Spleen (tissue), 11 donors: ENCODE measurements at regions not wholly inside any gene's neighbourhood (a gene's known extent, or its start where the extent isn't known, plus 50 kb on each side); places are given as distances from the start of the nearest gene placed in this dataset.

Experiments
- DNase-seq: peaks from one replicate; pipeline ENCODE4 v3.0.0-alpha.2; 2020
- H3K27ac ChIP-seq, 8 donors: fragments of 200-600 bp; sonication (generic) in 7 of 8; 1 replicate in 4 of 8; 2 replicates in 4 of 8; pipeline versions ENCODE4 v1.5.0 to v1.8.0; 2016 to 2021; ENCODE audit warnings: inconsistent platforms in 4 of 8, mild to moderate bottlenecking in 4 of 8, moderate library complexity in 1 of 8
- H3K27me3 ChIP-seq, 7 donors: fragments of 200-600 bp; sonication (generic) in 6 of 7; replicated peaks in 1 of 7; 1 replicate in 4 of 7; 2 replicates in 3 of 7; pipeline versions ENCODE4 v1.5.0 to v1.8.0; 2016 to 2021; ENCODE audit warnings: inconsistent platforms in 3 of 7, mild to moderate bottlenecking in 1 of 7
- H3K36me3 ChIP-seq, 6 donors: fragments of 200-600 bp; sonication (generic) in 5 of 6; 1 replicate in 4 of 6; 2 replicates in 2 of 6; pipeline versions ENCODE4 v1.5.0 to v1.8.0; 2016 to 2021; ENCODE audit warnings: inconsistent platforms in 2 of 6
- H3K4me1 ChIP-seq, 6 donors: fragments of 200-600 bp; sonication (generic) in 5 of 6; 1 replicate in 3 of 6; 2 replicates in 3 of 6; pipeline versions ENCODE4 v1.5.0 to v1.8.0; 2016 to 2021; ENCODE audit warnings: inconsistent platforms in 3 of 6
- H3K4me3 ChIP-seq, 8 donors: fragments of 200-600 bp; sonication (generic) in 7 of 8; 1 replicate in 4 of 8; 2 replicates in 4 of 8; pipeline versions ENCODE4 v1.5.0 to v1.8.0; 2016 to 2021; ENCODE audit warnings: inconsistent platforms in 4 of 8, mild to moderate bottlenecking in 4 of 8, moderate library complexity in 2 of 8
- H3K9me3 ChIP-seq, 8 donors: fragments of 200-600 bp; sonication (generic) in 7 of 8; 1 replicate in 4 of 8; 2 replicates in 4 of 8; pipeline versions ENCODE4 v1.5.0 to v1.8.0; 2016 to 2021; ENCODE audit warnings: inconsistent platforms in 4 of 8
- POLR2A ChIP-seq, 3 donors: fragments of 450-650 bp; IDR thresholded peaks; one replicate each; pipeline ENCODE4 v1.5.1; 2017; ENCODE audit warnings: antibody characterized with exemption in 3 of 3, mild to moderate bottlenecking in 1 of 3
- POLR2AphosphoS5 ChIP-seq, 3 donors: sonication (generic); formaldehyde crosslinking; IDR thresholded peaks; one replicate each; pipeline ENCODE4 v1.5.1; 2017; ENCODE audit warnings: antibody characterized with exemption in 3 of 3
- WGBS, 5 donors: extraction: QIAGEN DNeasy Blood & Tissue Kit in 3 of 5; methylation state at CpG; one replicate each; pipeline versions ENCODE4 v1.1.5 to v1.1.7; 2013 to 2018; 5-methylcytosine and 5-hydroxymethylcytosine counted together
- intact Hi-C: fragments of 100-400 bp; cut with DNase I; formaldehyde crosslinking; loops from one replicate; pipeline ENCODE4 v1.15.0; 2023; ENCODE audit warnings: low total_unique reads
- TF ChIP-seq, protein P1 (sequence below), 11 experiments: fragments of 200-600 bp in 7 of 11; fragments of 450-650 bp in 4 of 11; sonication (generic) in 4 of 11; IDR thresholded peaks in 8 of 11; conservative IDR thresholded peaks in 3 of 11; 1 replicate in 7 of 11; 2 replicates in 4 of 11; pipeline versions ENCODE4 v1.4.0 to v1.8.0; 2016 to 2021; ENCODE audit warnings: antibody characterized with exemption in 11 of 11, inconsistent platforms in 4 of 11, mild to moderate bottlenecking in 1 of 11
- donor health status: healthy with polysubstance abuse.
- donor health status: DM: no; HTN: no; CAD: no; lungs with moderate emphysema.
- donor health status: DM: no; HTN: no; CAD: no.
- donor health status: Bipolar disorder and iron deficiency.
- donor health status: healthy.
- donor health status: DM: no; HTN: no; CAD: no.
- donor health status: DM: yes; HTN: yes; CAD: no.

DNA sequence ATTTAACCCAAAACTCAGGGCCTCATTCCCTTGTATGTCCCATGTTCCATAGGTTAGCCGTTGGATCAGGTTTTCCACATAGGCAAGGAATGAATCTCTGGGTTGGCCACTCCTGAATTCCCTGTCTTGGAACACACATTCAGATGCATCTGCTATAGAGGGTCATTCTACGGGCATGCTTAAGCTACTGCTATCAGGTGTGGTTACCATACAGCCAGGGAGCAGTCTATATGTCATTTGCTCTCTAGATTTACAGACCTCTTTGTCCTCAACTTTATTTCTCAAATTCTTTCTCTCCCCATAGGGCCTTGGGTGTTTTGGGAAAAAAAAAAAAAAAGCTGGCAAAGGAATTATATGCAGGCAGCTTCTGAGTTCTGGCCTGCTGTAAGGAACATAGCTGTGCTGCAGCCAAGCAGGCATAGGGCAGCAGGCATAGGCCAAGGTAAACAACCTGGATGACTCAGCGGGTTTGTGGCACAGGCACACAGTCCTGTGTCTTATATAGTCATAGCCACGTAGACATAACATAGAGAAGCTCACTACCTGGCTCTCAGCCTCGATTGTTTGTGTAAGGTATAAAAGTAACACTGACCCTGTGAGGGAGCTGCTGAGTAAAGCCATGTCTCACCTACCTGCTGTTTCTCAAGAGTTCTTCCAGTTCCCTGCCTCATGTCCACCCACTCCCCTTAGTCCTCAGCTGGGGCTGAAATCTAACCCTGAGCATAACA lies 141.5 kb downstream of the OSTF1 start:
- peaks cover 0 to 25% (median 18%) of the 10 kb centered on the region in 8 donors for H3K9me3 ChIP-seq
- H3K27me3 ChIP-seq = no peaks in the 10 kb centered on the region
- 76 to 87% (median 79%) methylated on average over 5 of the region's 5 CpGs for WGBS, 5 donors
- DNase-seq = no peak
- intact Hi-C loops = no loop called here
- H3K4me3 ChIP-seq = no peak overlapping the region
- peaks cover 0 to 8% (median 0%) of the 10 kb centered on the region in 6 donors for H3K4me1 ChIP-seq
- no peak overlapping the region for H3K27ac ChIP-seq
- peaks cover 0 to 8% (median 0%) of the 10 kb centered on the region in 6 donors for H3K36me3 ChIP-seq
- TF ChIP-seq POLR2AphosphoS5 (IDR thresholded peaks at IDR 0.05) (no peak), POLR2A (IDR thresholded peaks at IDR 0.05) (no peak)
- TF ChIP-seq, protein P1, sequence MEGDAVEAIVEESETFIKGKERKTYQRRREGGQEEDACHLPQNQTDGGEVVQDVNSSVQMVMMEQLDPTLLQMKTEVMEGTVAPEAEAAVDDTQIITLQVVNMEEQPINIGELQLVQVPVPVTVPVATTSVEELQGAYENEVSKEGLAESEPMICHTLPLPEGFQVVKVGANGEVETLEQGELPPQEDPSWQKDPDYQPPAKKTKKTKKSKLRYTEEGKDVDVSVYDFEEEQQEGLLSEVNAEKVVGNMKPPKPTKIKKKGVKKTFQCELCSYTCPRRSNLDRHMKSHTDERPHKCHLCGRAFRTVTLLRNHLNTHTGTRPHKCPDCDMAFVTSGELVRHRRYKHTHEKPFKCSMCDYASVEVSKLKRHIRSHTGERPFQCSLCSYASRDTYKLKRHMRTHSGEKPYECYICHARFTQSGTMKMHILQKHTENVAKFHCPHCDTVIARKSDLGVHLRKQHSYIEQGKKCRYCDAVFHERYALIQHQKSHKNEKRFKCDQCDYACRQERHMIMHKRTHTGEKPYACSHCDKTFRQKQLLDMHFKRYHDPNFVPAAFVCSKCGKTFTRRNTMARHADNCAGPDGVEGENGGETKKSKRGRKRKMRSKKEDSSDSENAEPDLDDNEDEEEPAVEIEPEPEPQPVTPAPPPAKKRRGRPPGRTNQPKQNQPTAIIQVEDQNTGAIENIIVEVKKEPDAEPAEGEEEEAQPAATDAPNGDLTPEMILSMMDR (IDR thresholded peaks at IDR 0.05 in 8 of 11, conservative IDR thresholded peaks at IDR 0.05 in 3 of 11) = no peak

DNA sequence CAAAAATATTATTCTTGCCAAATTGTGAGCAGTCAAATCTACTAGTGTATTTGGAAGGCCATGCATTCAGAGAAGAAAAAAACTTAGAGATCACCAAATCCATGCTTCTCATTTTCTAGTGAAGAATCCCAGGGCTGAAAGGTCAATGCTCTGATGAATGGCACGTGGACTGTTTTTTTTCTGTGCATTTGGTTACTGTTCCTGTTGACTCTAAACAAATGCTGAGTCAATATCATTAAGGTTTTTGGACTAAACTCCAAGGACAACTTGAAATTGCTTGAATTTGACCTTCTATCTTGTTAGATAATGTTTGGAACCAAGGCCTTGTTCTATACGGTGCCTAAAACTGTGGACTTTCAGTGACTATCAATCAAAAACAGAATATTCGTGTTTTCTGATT lies 142.2 kb downstream of the OSTF1 start:
- no peak for DNase-seq
- peaks cover 0 to 8% (median 0%) of the 10 kb centered on the region in 6 donors for H3K36me3 ChIP-seq
- 56 to 74% (median 68%) methylated on average over 3 of the region's 3 CpGs for WGBS, 5 donors
- H3K27me3 ChIP-seq = no peaks in the 10 kb centered on the region
- H3K4me1 ChIP-seq = peaks cover 0 to 8% (median 0%) of the 10 kb centered on the region in 6 donors
- no peak for TF ChIP-seq POLR2A (IDR thresholded peaks at IDR 0.05)
- intact Hi-C loops = no loop called here
- H3K4me3 ChIP-seq = no peak overlapping the region
- H3K27ac ChIP-seq = no peak overlapping the region
- H3K9me3 ChIP-seq = peaks cover 0 to 23% (median 12%) of the 10 kb centered on the region in 8 donors

DNA sequence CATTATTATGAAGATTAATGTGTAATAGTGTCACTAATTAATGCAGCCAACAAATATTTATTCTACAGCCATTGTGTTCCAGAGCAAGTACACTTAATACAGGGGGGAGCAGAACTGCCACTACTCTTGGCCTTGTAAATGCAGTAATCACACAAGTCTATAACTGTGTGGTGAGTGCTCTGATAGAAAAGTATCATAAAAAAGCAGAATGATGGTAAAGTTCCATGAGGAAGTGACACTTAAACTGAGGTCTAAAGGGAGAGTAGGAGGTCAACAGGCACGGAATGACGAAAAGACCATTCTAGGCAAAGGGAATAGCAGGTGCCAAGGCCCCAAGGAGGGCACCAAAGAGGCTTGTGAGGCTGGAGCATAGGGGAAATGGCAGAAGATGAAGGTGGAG lies 142.9 kb downstream of the OSTF1 start:
- Histone ChIP-seq H3K9me3 (peaks cover 0 to 25% (median 8%) of the 10 kb centered on the region in 8 donors), H3K27me3 (no peaks in the 10 kb centered on the region), H3K4me3 (no peak overlapping the region), H3K36me3 (peaks cover 0 to 7% (median 0%) of the 10 kb centered on the region in 6 donors), H3K27ac (no peak overlapping the region), H3K4me1 (peaks cover 0 to 8% (median 0%) of the 10 kb centered on the region in 6 donors)
- DNase-seq = no peak
- TF ChIP-seq POLR2AphosphoS5 (IDR thresholded peaks at IDR 0.05) (no peak), POLR2A (IDR thresholded peaks at IDR 0.05) (no peak)
- TF ChIP-seq, protein P1 (IDR thresholded peaks at IDR 0.05 in 8 of 11, conservative IDR thresholded peaks at IDR 0.05 in 3 of 11) = no peak
- WGBS, 5 donors = 67 to 72% (median 69%) methylated on average over 2 of the region's 2 CpGs
- intact Hi-C loops = no loop called here

DNA sequence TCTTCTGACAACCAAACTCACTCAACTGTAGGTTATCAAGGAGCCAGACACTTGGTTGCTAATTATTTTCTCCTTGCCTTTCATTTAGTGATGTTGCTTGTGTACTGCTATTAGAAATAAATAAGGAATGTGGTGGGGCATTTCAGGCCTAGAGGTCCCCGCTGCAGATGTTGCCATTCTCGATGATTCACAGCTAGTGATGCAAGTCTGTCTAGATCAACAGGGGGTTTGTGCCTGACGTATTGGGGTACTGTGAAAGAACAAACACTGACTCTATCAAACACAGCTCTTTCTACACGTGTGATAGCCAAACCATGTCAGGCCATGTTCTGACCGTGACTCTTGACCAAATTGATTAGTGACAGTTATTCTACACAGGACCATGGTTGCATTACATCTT lies 144.7 kb downstream of the OSTF1 start:
- 85 to 95% (median 89%) methylated on average over 5 of the region's 5 CpGs for WGBS, 5 donors
- Histone ChIP-seq H3K4me3 (no peak overlapping the region), H3K36me3 (no peaks in the 10 kb centered on the region), H3K27ac (no peak overlapping the region), H3K27me3 (no peaks in the 10 kb centered on the region), H3K4me1 (peaks cover 0 to 8% (median under 1%) of the 10 kb centered on the region in 6 donors), H3K9me3 (peaks cover 0 to 17% (median 0%) of the 10 kb centered on the region in 8 donors)
- no peak for TF ChIP-seq POLR2A (IDR thresholded peaks at IDR 0.05)
- intact Hi-C loops = no loop called here
- DNase-seq = no peak

DNA sequence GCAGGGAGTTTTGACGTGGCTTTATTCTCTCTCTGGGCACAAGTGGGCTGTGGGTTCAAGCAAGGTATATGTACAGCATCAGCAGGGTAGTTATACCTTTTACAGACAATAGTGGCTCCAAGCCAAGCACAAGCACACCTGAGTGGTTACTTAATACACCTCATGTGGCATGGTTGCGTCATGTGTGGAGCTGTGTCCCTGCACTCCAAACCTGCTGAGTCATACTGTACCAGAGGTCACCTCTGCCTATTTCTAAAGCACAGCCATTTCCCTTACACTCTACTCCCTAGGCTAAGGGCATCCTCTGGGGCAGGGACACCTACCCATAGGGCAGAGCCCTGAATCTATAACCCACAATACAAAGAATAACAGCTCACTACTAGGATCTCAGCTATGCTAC lies 147.3 kb downstream of the OSTF1 start:
- no peak for DNase-seq
- Histone ChIP-seq H3K9me3 (peaks cover 0 to 17% (median 0%) of the 10 kb centered on the region in 8 donors), H3K27me3 (no peaks in the 10 kb centered on the region), H3K36me3 (no peaks in the 10 kb centered on the region), H3K27ac (no peak overlapping the region), H3K4me1 (peaks cover 0 to 11% (median 0%) of the 10 kb centered on the region in 6 donors), H3K4me3 (no peak overlapping the region)
- intact Hi-C loops = no loop called here
- TF ChIP-seq POLR2AphosphoS5 (IDR thresholded peaks at IDR 0.05) (no peak), POLR2A (IDR thresholded peaks at IDR 0.05) (no peak)
- TF ChIP-seq, protein P1 (IDR thresholded peaks at IDR 0.05 in 8 of 11, conservative IDR thresholded peaks at IDR 0.05 in 3 of 11) = no peak
- 79 to 100% (median 96%) methylated on average over 2 of the region's 2 CpGs for WGBS, 5 donors
